ENCODE measurements at regions not wholly inside any gene's neighbourhood (a gene's known extent, or its start where the extent isn't known, plus 50 kb on each side); places are given as distances from the start of the nearest gene placed in this dataset.

GRCh38 chrX:42515939-42516338, 262.0 kb downstream of the PPP1R2C start:
- TF ChIP-seq POLR2A (IDR thresholded peaks at IDR 0.05) = no peak
- TF ChIP-seq POLR2AphosphoS5 (IDR thresholded peaks at IDR 0.05) = no peak
- TF ChIP-seq CTCF (IDR thresholded peaks at IDR 0.05) = no peak
